ENCODE measurements at regions not wholly inside any gene's neighbourhood (a gene's known extent, or its start where the extent isn't known, plus 50 kb on each side); places are given as distances from the start of the nearest gene placed in this dataset.

GRCh38 chr5:115433918-115434317 lies 110.7 kb downstream of the FEM1C start:
- H3K36me3 ChIP-seq (ENCODE audit: control insufficient read depth in 3 of 3, insufficient read depth in 2 of 3, low read depth in 1 of 3, low read length in 3 of 3) = no peaks in the 10 kb centered on the region
- no peak overlapping the region for H3K4me3 ChIP-seq (ENCODE audit: low read depth in 1 of 3, low read length in 3 of 3)
- no peaks in the 10 kb centered on the region for H3K27me3 ChIP-seq (ENCODE audit: control insufficient read depth in 3 of 3, insufficient read depth in 3 of 3, low read length in 3 of 3)
- H3K9me3 ChIP-seq (ENCODE audit: control insufficient read depth in 2 of 2, insufficient read depth in 1 of 2, low read depth in 1 of 2, low read length in 1 of 2) = peaks cover 0 to 3% of the 10 kb centered on the region in 2 donors
- H3K27ac ChIP-seq (ENCODE audit: low read depth in 1 of 3, low read length in 2 of 3) = no peak overlapping the region
- DNase-seq = no peak
- no peak for FAIRE-seq
- H3K4me1 ChIP-seq (ENCODE audit: control insufficient read depth in 3 of 3, insufficient read depth in 2 of 3, low read depth in 1 of 3, low read length in 2 of 3) = no peaks in the 10 kb centered on the region

DNA sequence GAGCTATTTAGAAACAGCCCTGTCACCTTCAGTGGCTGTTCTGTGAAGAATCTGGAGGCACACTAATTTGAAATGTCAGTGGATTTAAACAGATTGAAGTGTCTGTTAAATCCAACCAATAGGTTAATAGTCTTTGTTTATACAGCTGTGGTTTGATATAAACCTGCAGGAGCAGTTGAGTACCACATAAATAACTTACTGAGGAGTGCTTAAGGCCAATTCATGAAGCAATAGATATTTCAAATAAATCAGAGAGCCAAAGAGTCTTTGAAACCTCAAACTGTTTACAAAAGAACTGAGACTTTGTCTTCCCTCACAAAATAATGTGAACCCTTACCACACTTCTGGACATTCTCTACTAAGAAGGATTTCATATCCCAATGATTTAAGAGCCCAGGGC lies 111.9 kb downstream of the FEM1C start:
- H3K4me3 ChIP-seq (ENCODE audit: low read depth in 1 of 3, low read length in 3 of 3) = no peak overlapping the region
- H3K9me3 ChIP-seq (ENCODE audit: control insufficient read depth in 2 of 2, insufficient read depth in 1 of 2, low read depth in 1 of 2, low read length in 1 of 2) = no peaks in the 10 kb centered on the region
- no peak overlapping the region for H3K27ac ChIP-seq (ENCODE audit: low read depth in 1 of 3, low read length in 2 of 3)
- no peaks in the 10 kb centered on the region for H3K27me3 ChIP-seq (ENCODE audit: control insufficient read depth in 3 of 3, insufficient read depth in 3 of 3, low read length in 3 of 3)
- no peaks in the 10 kb centered on the region for H3K4me1 ChIP-seq (ENCODE audit: control insufficient read depth in 3 of 3, insufficient read depth in 2 of 3, low read depth in 1 of 3, low read length in 2 of 3)
- no peaks in the 10 kb centered on the region for H3K36me3 ChIP-seq (ENCODE audit: control insufficient read depth in 3 of 3, insufficient read depth in 2 of 3, low read depth in 1 of 3, low read length in 3 of 3)
- DNase-seq = no peak
- no peak for FAIRE-seq

DNA sequence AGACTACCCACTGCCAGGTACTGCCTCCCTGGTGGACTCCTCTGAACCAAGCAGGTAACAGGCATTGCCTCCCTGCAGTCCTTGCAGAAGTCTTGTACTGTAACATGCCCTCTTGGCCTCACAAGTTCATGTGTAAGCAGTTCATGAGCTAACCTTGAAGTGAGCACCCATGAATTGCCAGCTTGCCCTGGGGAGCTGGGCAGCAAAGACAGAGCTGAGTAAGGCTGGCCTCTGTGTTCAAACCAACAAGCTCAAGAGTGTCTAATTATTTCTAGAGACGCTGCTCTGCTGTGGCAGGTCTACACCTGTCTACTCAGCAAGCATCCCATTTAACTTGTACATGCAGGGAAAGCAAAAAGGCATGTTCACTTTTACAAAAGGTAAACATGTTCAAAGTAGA lies 113.5 kb downstream of the FEM1C start:
- no peak for DNase-seq
- H3K27ac ChIP-seq (ENCODE audit: low read depth in 1 of 3, low read length in 2 of 3) = no peak overlapping the region
- WGBS, 3 donors = 69 to 96% (median 77%) methylated on average over 1 of the region's 1 CpG
- no peaks in the 10 kb centered on the region for H3K9me3 ChIP-seq (ENCODE audit: control insufficient read depth in 2 of 2, insufficient read depth in 1 of 2, low read depth in 1 of 2, low read length in 1 of 2)
- no peaks in the 10 kb centered on the region for H3K27me3 ChIP-seq (ENCODE audit: control insufficient read depth in 3 of 3, insufficient read depth in 3 of 3, low read length in 3 of 3)
- H3K4me1 ChIP-seq (ENCODE audit: control insufficient read depth in 3 of 3, insufficient read depth in 2 of 3, low read depth in 1 of 3, low read length in 2 of 3) = peaks cover 0 to 5% (median 3%) of the 10 kb centered on the region in 3 donors
- FAIRE-seq = no peak
- no peaks in the 10 kb centered on the region for H3K36me3 ChIP-seq (ENCODE audit: control insufficient read depth in 3 of 3, insufficient read depth in 2 of 3, low read depth in 1 of 3, low read length in 3 of 3)
- no peak overlapping the region for H3K4me3 ChIP-seq (ENCODE audit: low read depth in 1 of 3, low read length in 3 of 3)

DNA sequence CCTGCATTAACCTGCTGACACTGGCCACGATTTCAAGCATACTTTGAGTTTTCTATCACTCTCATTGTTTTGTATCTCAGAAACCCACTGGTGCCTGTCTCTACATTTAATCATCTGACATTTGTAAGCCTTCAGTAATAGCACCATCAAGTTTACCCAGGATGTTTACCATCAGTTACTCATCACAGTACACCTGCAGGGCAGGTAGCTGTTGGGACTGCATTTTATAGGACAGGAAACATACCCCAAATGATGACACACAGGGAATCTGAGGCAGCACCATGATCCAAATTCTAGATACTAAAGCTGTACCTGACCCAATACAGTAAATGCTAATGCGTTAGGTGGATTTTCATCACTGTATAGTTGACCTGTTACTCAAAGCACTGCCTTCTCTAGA lies 114.2 kb downstream of the FEM1C start:
- Histone ChIP-seq H3K27me3 (ENCODE audit: control insufficient read depth in 3 of 3, insufficient read depth in 3 of 3, low read length in 3 of 3) (no peaks in the 10 kb centered on the region), H3K4me1 (ENCODE audit: control insufficient read depth in 3 of 3, insufficient read depth in 2 of 3, low read depth in 1 of 3, low read length in 2 of 3) (peaks cover 0 to 5% (median 3%) of the 10 kb centered on the region in 3 donors), H3K27ac (ENCODE audit: low read depth in 1 of 3, low read length in 2 of 3) (no peak overlapping the region), H3K9me3 (ENCODE audit: control insufficient read depth in 2 of 2, insufficient read depth in 1 of 2, low read depth in 1 of 2, low read length in 1 of 2) (no peaks in the 10 kb centered on the region), H3K4me3 (ENCODE audit: low read depth in 1 of 3, low read length in 3 of 3) (no peak overlapping the region), H3K36me3 (ENCODE audit: control insufficient read depth in 3 of 3, insufficient read depth in 2 of 3, low read depth in 1 of 3, low read length in 3 of 3) (no peaks in the 10 kb centered on the region)
- FAIRE-seq (no peak), DNase-seq (no peak)
- 79 to 83% (median 80%) methylated on average over 2 of the region's 2 CpGs for WGBS, 3 donors

DNA sequence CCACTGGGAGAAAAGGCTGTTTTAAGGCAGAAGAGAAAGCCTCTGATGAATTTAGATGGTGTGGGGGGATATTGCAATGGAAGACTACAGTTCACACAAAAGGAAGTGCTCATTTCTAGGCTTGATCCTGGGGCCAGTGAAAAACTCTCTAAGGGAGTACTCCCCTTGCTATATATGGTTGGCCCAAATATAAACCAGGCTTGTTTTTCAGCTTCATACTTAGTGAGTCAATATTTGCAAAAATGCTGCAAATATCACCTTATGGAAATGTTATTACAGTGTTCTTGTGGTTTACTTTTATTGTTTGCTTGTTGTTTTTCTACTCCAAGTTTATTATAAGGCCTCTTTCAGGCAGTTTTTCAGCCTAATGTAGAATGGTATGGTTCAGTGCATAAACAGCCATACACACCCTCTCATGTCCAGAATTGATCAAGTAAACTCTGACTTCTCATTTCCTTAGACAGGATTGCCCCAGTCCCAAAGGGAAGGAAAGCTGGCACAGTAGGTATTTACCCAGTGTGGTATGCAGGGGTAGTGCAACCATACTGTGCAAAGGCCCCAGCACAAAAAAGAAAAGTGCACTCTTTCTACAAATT lies 115.1 kb downstream of the FEM1C start:
- no peaks in the 10 kb centered on the region for H3K9me3 ChIP-seq (ENCODE audit: control insufficient read depth in 2 of 2, insufficient read depth in 1 of 2, low read depth in 1 of 2, low read length in 1 of 2)
- no peak overlapping the region for H3K27ac ChIP-seq (ENCODE audit: low read depth in 1 of 3, low read length in 2 of 3)
- peaks cover 0 to 5% (median 3%) of the 10 kb centered on the region in 3 donors for H3K4me1 ChIP-seq (ENCODE audit: control insufficient read depth in 3 of 3, insufficient read depth in 2 of 3, low read depth in 1 of 3, low read length in 2 of 3)
- DNase-seq (no peak), FAIRE-seq (no peak)
- H3K27me3 ChIP-seq (ENCODE audit: control insufficient read depth in 3 of 3, insufficient read depth in 3 of 3, low read length in 3 of 3) = no peaks in the 10 kb centered on the region
- no peaks in the 10 kb centered on the region for H3K36me3 ChIP-seq (ENCODE audit: control insufficient read depth in 3 of 3, insufficient read depth in 2 of 3, low read depth in 1 of 3, low read length in 3 of 3)
- no peak overlapping the region for H3K4me3 ChIP-seq (ENCODE audit: low read depth in 1 of 3, low read length in 3 of 3)

DNA sequence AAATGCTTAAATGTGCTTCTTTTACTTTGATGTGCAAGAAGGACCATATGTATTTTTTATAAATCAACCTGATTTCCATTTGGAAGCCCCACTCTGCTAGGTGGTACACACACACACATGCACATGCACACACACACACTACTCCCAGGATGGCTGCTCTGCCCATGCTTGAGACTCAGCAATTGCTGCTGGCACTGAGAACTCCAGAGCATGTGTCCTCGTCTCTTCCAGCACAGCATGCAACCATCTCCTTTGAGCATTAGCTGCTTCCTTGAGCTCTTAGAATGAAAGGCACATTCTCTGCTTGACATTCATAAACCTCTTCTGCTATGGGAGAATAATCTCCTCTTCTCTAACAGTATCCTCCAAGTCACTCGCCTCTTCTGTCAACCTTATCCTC lies 115.9 kb downstream of the FEM1C start:
- H3K36me3 ChIP-seq (ENCODE audit: control insufficient read depth in 3 of 3, insufficient read depth in 2 of 3, low read depth in 1 of 3, low read length in 3 of 3) = no peaks in the 10 kb centered on the region
- DNase-seq = no peak
- no peak overlapping the region for H3K4me3 ChIP-seq (ENCODE audit: low read depth in 1 of 3, low read length in 3 of 3)
- FAIRE-seq = no peak
- H3K4me1 ChIP-seq (ENCODE audit: control insufficient read depth in 3 of 3, insufficient read depth in 2 of 3, low read depth in 1 of 3, low read length in 2 of 3) = peaks cover 0 to 5% (median 3%) of the 10 kb centered on the region in 3 donors
- no peaks in the 10 kb centered on the region for H3K27me3 ChIP-seq (ENCODE audit: control insufficient read depth in 3 of 3, insufficient read depth in 3 of 3, low read length in 3 of 3)
- H3K27ac ChIP-seq (ENCODE audit: low read depth in 1 of 3, low read length in 2 of 3) = no peak overlapping the region
- 86 to 91% (median 90%) methylated on average over 2 of the region's 2 CpGs for WGBS, 3 donors
- no peaks in the 10 kb centered on the region for H3K9me3 ChIP-seq (ENCODE audit: control insufficient read depth in 2 of 2, insufficient read depth in 1 of 2, low read depth in 1 of 2, low read length in 1 of 2)

DNA sequence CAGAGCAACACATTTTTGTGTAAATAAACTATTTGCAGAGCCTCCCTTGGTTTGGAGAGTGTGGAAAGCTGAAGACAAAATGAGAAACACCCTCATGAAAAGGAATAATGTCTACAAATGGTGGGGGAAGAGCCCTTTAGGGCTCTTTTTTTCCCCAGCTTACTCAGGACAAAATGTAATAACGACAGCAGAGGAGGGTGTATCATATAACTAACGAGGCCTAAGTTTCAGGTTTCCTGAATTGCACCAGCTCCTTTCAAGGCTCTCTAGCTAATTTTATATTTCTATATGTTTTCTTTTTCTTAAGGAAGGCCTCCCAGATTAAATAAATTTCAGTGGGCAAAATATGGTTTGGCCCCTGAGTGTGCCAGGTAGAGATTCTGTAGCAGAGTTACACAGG lies 116.3 kb downstream of the FEM1C start:
- DNase-seq (no peak), FAIRE-seq (no peak)

DNA sequence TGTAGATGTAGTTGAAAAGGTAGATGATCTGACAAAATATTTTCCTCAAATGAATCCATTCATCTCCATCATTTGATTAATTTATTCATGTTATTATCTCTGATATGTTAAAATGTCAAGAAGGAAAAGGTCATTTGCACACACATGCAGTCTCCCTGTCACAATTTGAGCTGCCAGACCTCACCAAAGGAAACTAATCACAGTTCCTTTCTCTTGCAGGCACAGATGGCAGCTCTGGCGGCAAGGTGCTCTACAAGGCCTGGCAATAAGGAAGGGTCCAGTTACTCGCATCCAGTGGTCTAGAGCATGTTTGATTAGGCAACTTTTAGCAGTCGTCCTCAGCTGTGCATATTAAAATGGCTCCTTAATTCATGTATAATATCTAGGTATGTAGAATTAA lies 120.1 kb downstream of the FEM1C start:
- WGBS, 3 donors = 92 to 98% (median 95%) methylated on average over 3 of the region's 3 CpGs
- H3K4me1 ChIP-seq (ENCODE audit: control insufficient read depth in 3 of 3, insufficient read depth in 2 of 3, low read depth in 1 of 3, low read length in 2 of 3) = peaks cover 5 to 7% (median 7%) of the 10 kb centered on the region in 3 donors
- no peak for FAIRE-seq

More for the DNA sequence above, 116.3 kb downstream of the FEM1C start:
- Histone ChIP-seq H3K27me3 (ENCODE audit: control insufficient read depth in 3 of 3, insufficient read depth in 3 of 3, low read length in 3 of 3) (no peaks in the 10 kb centered on the region), H3K27ac (ENCODE audit: low read depth in 1 of 3, low read length in 2 of 3) (no peak overlapping the region), H3K4me3 (ENCODE audit: low read depth in 1 of 3, low read length in 3 of 3) (no peak overlapping the region), H3K9me3 (ENCODE audit: control insufficient read depth in 2 of 2, insufficient read depth in 1 of 2, low read depth in 1 of 2, low read length in 1 of 2) (no peaks in the 10 kb centered on the region), H3K4me1 (ENCODE audit: control insufficient read depth in 3 of 3, insufficient read depth in 2 of 3, low read depth in 1 of 3, low read length in 2 of 3) (peaks cover 0 to 5% (median 3%) of the 10 kb centered on the region in 3 donors), H3K36me3 (ENCODE audit: control insufficient read depth in 3 of 3, insufficient read depth in 2 of 3, low read depth in 1 of 3, low read length in 3 of 3) (no peaks in the 10 kb centered on the region)
- WGBS, 3 donors = 88 to 97% (median 91%) methylated on average over 2 of the region's 2 CpGs

DNA sequence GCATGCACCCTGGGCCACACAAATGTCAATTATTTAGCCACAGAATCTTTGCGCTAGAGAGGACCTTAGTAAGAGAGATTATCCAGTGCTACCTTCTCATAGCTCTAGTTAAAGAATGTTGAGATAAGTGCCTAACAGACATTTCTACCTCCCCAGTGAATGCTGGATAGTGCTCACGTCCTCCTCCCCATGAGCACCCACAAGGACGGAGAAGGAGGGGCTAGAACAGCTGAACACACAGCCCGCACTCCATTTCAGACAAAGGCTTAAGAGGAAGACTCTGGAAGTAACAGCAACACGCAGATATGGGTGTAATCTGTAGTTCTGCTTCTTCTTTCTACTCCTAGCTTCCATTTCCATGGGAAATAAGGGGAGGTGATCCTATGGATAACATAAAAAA lies 120.5 kb downstream of the FEM1C start:
- H3K9me3 ChIP-seq (ENCODE audit: control insufficient read depth in 2 of 2, insufficient read depth in 1 of 2, low read depth in 1 of 2, low read length in 1 of 2) = peaks cover 0 to 2% of the 10 kb centered on the region in 2 donors
- peaks cover 5 to 7% (median 7%) of the 10 kb centered on the region in 3 donors for H3K4me1 ChIP-seq (ENCODE audit: control insufficient read depth in 3 of 3, insufficient read depth in 2 of 3, low read depth in 1 of 3, low read length in 2 of 3)
- WGBS, 3 donors = 78 to 84% (median 84%) methylated on average over 5 of the region's 5 CpGs
- H3K27ac ChIP-seq (ENCODE audit: low read depth in 1 of 3, low read length in 2 of 3) = peak overlapping the region in 1 of 3 donors; percentile 78
- FAIRE-seq = no peak
- no peak for DNase-seq
- H3K27me3 ChIP-seq (ENCODE audit: control insufficient read depth in 3 of 3, insufficient read depth in 3 of 3, low read length in 3 of 3) = no peaks in the 10 kb centered on the region
- H3K4me3 ChIP-seq (ENCODE audit: low read depth in 1 of 3, low read length in 3 of 3) = no peak overlapping the region
- H3K36me3 ChIP-seq (ENCODE audit: control insufficient read depth in 3 of 3, insufficient read depth in 2 of 3, low read depth in 1 of 3, low read length in 3 of 3) = no peaks in the 10 kb centered on the region

More for the DNA sequence above, 120.1 kb downstream of the FEM1C start:
- no peaks in the 10 kb centered on the region for H3K9me3 ChIP-seq (ENCODE audit: control insufficient read depth in 2 of 2, insufficient read depth in 1 of 2, low read depth in 1 of 2, low read length in 1 of 2)
- no peak overlapping the region for H3K4me3 ChIP-seq (ENCODE audit: low read depth in 1 of 3, low read length in 3 of 3)
- DNase-seq = no peak
- no peak overlapping the region for H3K27ac ChIP-seq (ENCODE audit: low read depth in 1 of 3, low read length in 2 of 3)
- no peaks in the 10 kb centered on the region for H3K36me3 ChIP-seq (ENCODE audit: control insufficient read depth in 3 of 3, insufficient read depth in 2 of 3, low read depth in 1 of 3, low read length in 3 of 3)
- no peaks in the 10 kb centered on the region for H3K27me3 ChIP-seq (ENCODE audit: control insufficient read depth in 3 of 3, insufficient read depth in 3 of 3, low read length in 3 of 3)

All from small intestine (tissue), 7 donors.